ENCODE measurements at regions not wholly inside any gene's neighbourhood (a gene's known extent, or its start where the extent isn't known, plus 50 kb on each side); places are given as distances from the start of the nearest gene placed in this dataset.

GRCh38 chr2:111698743-111699554, 185.0 kb downstream of the ANAPC1 start:
- Mint-ChIP-seq H3K9me3 (peaks cover under 1% of the 10 kb centered on the region), H3K4me1 (peaks cover 23% of the 10 kb centered on the region), H3K4me3 (peak overlapping the region; percentile 55), H3K36me3 (ENCODE audit: low read depth) (no peaks in the 10 kb centered on the region), H3K27ac (peak overlapping the region; percentile 61), H3K27me3 (peaks cover 7% of the 10 kb centered on the region)
- peak; percentile 96 for ATAC-seq (replicated peaks)

- no peak overlapping the region for H3K27ac Mint-ChIP-seq
- no peaks in the 10 kb centered on the region for H3K36me3 Mint-ChIP-seq (ENCODE audit: low read depth)
- no peaks in the 10 kb centered on the region for H3K9me3 Mint-ChIP-seq
- no peaks in the 10 kb centered on the region for H3K27me3 Mint-ChIP-seq
- H3K4me3 Mint-ChIP-seq, result no peak overlapping the region
- peaks cover 28% of the 10 kb centered on the region for H3K4me1 Mint-ChIP-seq
- ATAC-seq (replicated peaks), result no peak
Measured at GRCh38 chr2:111701266-111701665, 182.7 kb downstream of the ANAPC1 start.

GRCh38 chr2:111701798-111702118, 182.2 kb downstream of the ANAPC1 start:
- Mint-ChIP-seq H3K4me3 (peak overlapping the region; percentile 21), H3K27ac (peak overlapping the region; percentile 74), H3K9me3 (no peaks in the 10 kb centered on the region), H3K4me1 (peaks cover 28% of the 10 kb centered on the region), H3K27me3 (no peaks in the 10 kb centered on the region), H3K36me3 (ENCODE audit: low read depth) (no peaks in the 10 kb centered on the region)
- ATAC-seq (replicated peaks), result no peak

- Mint-ChIP-seq H3K27me3 (no peaks in the 10 kb centered on the region), H3K4me1 (peaks cover 28% of the 10 kb centered on the region), H3K9me3 (no peaks in the 10 kb centered on the region), H3K4me3 (peak overlapping the region; percentile 21), H3K36me3 (ENCODE audit: low read depth) (no peaks in the 10 kb centered on the region), H3K27ac (peak overlapping the region; percentile 74)
- ATAC-seq (replicated peaks), result peak; percentile 3
Measured at GRCh38 chr2:111702119-111702803, 181.7 kb downstream of the ANAPC1 start.

GRCh38 chr2:111702804-111703196, 181.2 kb downstream of the ANAPC1 start:
- H3K4me1 Mint-ChIP-seq, result peaks cover 28% of the 10 kb centered on the region
- peak overlapping the region; percentile 74 for H3K27ac Mint-ChIP-seq
- no peak for ATAC-seq (replicated peaks)
- H3K9me3 Mint-ChIP-seq, result no peaks in the 10 kb centered on the region
- no peaks in the 10 kb centered on the region for H3K27me3 Mint-ChIP-seq
- no peak overlapping the region for H3K4me3 Mint-ChIP-seq
- no peaks in the 10 kb centered on the region for H3K36me3 Mint-ChIP-seq (ENCODE audit: low read depth)

- no peak overlapping the region for H3K4me3 Mint-ChIP-seq
- H3K4me1 Mint-ChIP-seq, result peaks cover 27% of the 10 kb centered on the region
- H3K27ac Mint-ChIP-seq, result no peak overlapping the region
- no peak for ATAC-seq (replicated peaks)
- peaks cover 3% of the 10 kb centered on the region for H3K27me3 Mint-ChIP-seq
- H3K36me3 Mint-ChIP-seq (ENCODE audit: low read depth), result no peaks in the 10 kb centered on the region
- H3K9me3 Mint-ChIP-seq, result no peaks in the 10 kb centered on the region
Measured at GRCh38 chr2:111703759-111704158, 180.2 kb downstream of the ANAPC1 start.

GRCh38 chr2:111704246-111704645, 179.7 kb downstream of the ANAPC1 start:
- peak; percentile 17 for ATAC-seq (replicated peaks)
- Mint-ChIP-seq H3K9me3 (no peaks in the 10 kb centered on the region), H3K4me3 (no peak overlapping the region), H3K36me3 (ENCODE audit: low read depth) (no peaks in the 10 kb centered on the region), H3K27me3 (peaks cover 3% of the 10 kb centered on the region), H3K27ac (no peak overlapping the region), H3K4me1 (peaks cover 22% of the 10 kb centered on the region)

GRCh38 chr2:111705239-111705638, 178.8 kb downstream of the ANAPC1 start:
- peak overlapping the region; percentile 40 for H3K4me3 Mint-ChIP-seq
- H3K27me3 Mint-ChIP-seq, result peaks cover 3% of the 10 kb centered on the region
- H3K27ac Mint-ChIP-seq, result peak overlapping the region; percentile 82
- peaks cover 21% of the 10 kb centered on the region for H3K4me1 Mint-ChIP-seq
- no peaks in the 10 kb centered on the region for H3K36me3 Mint-ChIP-seq (ENCODE audit: low read depth)
- no peak for ATAC-seq (replicated peaks)
- no peaks in the 10 kb centered on the region for H3K9me3 Mint-ChIP-seq

GRCh38 chr2:111705711-111706336, 178.2 kb downstream of the ANAPC1 start:
- Mint-ChIP-seq H3K4me3 (peak overlapping the region; percentile 40), H3K27me3 (peaks cover 3% of the 10 kb centered on the region), H3K36me3 (ENCODE audit: low read depth) (no peaks in the 10 kb centered on the region), H3K4me1 (peaks cover 21% of the 10 kb centered on the region), H3K27ac (peak overlapping the region; percentile 82), H3K9me3 (no peaks in the 10 kb centered on the region)
- peak; percentile 91 for ATAC-seq (replicated peaks)

GRCh38 chr2:111706481-111707001, 177.5 kb downstream of the ANAPC1 start:
- Mint-ChIP-seq H3K9me3 (no peaks in the 10 kb centered on the region), H3K4me3 (peak overlapping the region; percentile 40), H3K36me3 (ENCODE audit: low read depth) (no peaks in the 10 kb centered on the region), H3K27me3 (peaks cover 3% of the 10 kb centered on the region), H3K4me1 (peaks cover 20% of the 10 kb centered on the region), H3K27ac (no peak overlapping the region)
- peak; percentile 5 for ATAC-seq (replicated peaks)

GRCh38 chr2:111707700-111708099, 176.3 kb downstream of the ANAPC1 start:
- H3K4me3 Mint-ChIP-seq, result no peak overlapping the region
- ATAC-seq (replicated peaks), result no peak
- H3K9me3 Mint-ChIP-seq, result no peaks in the 10 kb centered on the region
- peaks cover 7% of the 10 kb centered on the region for H3K27me3 Mint-ChIP-seq
- H3K4me1 Mint-ChIP-seq, result peaks cover 9% of the 10 kb centered on the region
- no peaks in the 10 kb centered on the region for H3K36me3 Mint-ChIP-seq (ENCODE audit: low read depth)
- no peak overlapping the region for H3K27ac Mint-ChIP-seq

- H3K4me1 Mint-ChIP-seq, result peaks cover 9% of the 10 kb centered on the region
- H3K27ac Mint-ChIP-seq, result no peak overlapping the region
- peaks cover 7% of the 10 kb centered on the region for H3K27me3 Mint-ChIP-seq
- no peak overlapping the region for H3K4me3 Mint-ChIP-seq
- no peaks in the 10 kb centered on the region for H3K36me3 Mint-ChIP-seq (ENCODE audit: low read depth)
- no peaks in the 10 kb centered on the region for H3K9me3 Mint-ChIP-seq
- ATAC-seq (replicated peaks), result no peak
Measured at GRCh38 chr2:111708476-111709180, 175.4 kb downstream of the ANAPC1 start.

- Mint-ChIP-seq H3K36me3 (ENCODE audit: low read depth) (no peaks in the 10 kb centered on the region), H3K27me3 (peaks cover 7% of the 10 kb centered on the region), H3K4me3 (no peak overlapping the region), H3K9me3 (no peaks in the 10 kb centered on the region), H3K4me1 (peaks cover 9% of the 10 kb centered on the region), H3K27ac (no peak overlapping the region)
- no peak for ATAC-seq (replicated peaks)
Measured at GRCh38 chr2:111709321-111709720, 174.7 kb downstream of the ANAPC1 start.

GRCh38 chr2:111710085-111710484, 173.9 kb downstream of the ANAPC1 start:
- Mint-ChIP-seq H3K36me3 (ENCODE audit: low read depth) (no peaks in the 10 kb centered on the region), H3K27me3 (peaks cover 7% of the 10 kb centered on the region), H3K4me1 (peaks cover 9% of the 10 kb centered on the region), H3K9me3 (no peaks in the 10 kb centered on the region), H3K4me3 (no peak overlapping the region), H3K27ac (no peak overlapping the region)
- ATAC-seq (replicated peaks), result no peak
